IMR-90 (cell line): ENCODE measurements at regions not wholly inside any gene's neighbourhood (a gene's known extent, or its start where the extent isn't known, plus 50 kb on each side); places are given as distances from the start of the nearest gene placed in this dataset.

Experiments used
- ATAC-seq: fragments of 200-7000 bp; cut with Tn5 transposase; 2 replicates; pipeline ENCODE4 v1.9.1; 2020; ENCODE audit warnings: low read depth, mild to moderate bottlenecking, moderate library complexity
- BruUV-seq: library from RNA; stranded (reverse); fragments of 400-500 nt; replicated peaks from 2 replicates; lab custom pipeline; 2021; lab: Mats Ljungman, UMichigan
- CTCF ChIA-PET: fragments of 300-600 bp; formaldehyde crosslinking; extraction: SDS; loops from one replicate; lab custom pipeline; 2021; ENCODE audit warnings: antibody characterized with exemption; lab: Yijun Ruan, JAX
- POLR2A ChIA-PET: fragments of 300-600 bp; sonication (Branson Sonifier 250); formaldehyde crosslinking; loops from one replicate; lab custom pipeline; 2022; ENCODE audit warnings: antibody characterized with exemption; ENCODE audit not compliant: unreplicated experiment; lab: Charles Lee
- DNase-seq: peaks from one replicate; pipeline ENCODE4 v3.0.0; 2013
- H2AFZ ChIP-seq: replicated peaks from 2 replicates; pipeline ENCODE3; 2013; ENCODE audit warnings: low read length, mild to moderate bottlenecking; ENCODE audit not compliant: poor library complexity
- H2AK5ac ChIP-seq: 2 replicates; pipeline ENCODE4 v1.6.1; 2013; ENCODE audit warnings: low read depth, low read length, inconsistent platforms
- H2AK9ac ChIP-seq: replicated peaks from 2 replicates; pipeline ENCODE3; 2013; ENCODE audit warnings: mild to moderate bottlenecking, low read depth, low read length, moderate library complexity; ENCODE audit not compliant: poor library complexity
- H2BK120ac ChIP-seq: 2 replicates; pipeline ENCODE4 v1.6.1; 2013; ENCODE audit warnings: low read depth, low read length, inconsistent platforms
- H2BK15ac ChIP-seq: 3 replicates; pipeline ENCODE4 v1.6.1; 2013; ENCODE audit warnings: low read depth, low read length, inconsistent platforms
- H2BK20ac ChIP-seq: 2 replicates; pipeline ENCODE4 v1.6.1; 2013; ENCODE audit warnings: low read depth, mild to moderate bottlenecking, inconsistent platforms, low read length, moderate library complexity
- H2BK5ac ChIP-seq: 2 replicates; pipeline ENCODE4 v1.6.1; 2013; ENCODE audit warnings: mild to moderate bottlenecking, low read depth, low read length, inconsistent platforms; ENCODE audit not compliant: poor library complexity, severe bottlenecking
- H3K14ac ChIP-seq: replicated peaks from 2 replicates; pipeline ENCODE4 v1.6.1; 2013; ENCODE audit warnings: low read depth, low read length, inconsistent platforms
- H3K18ac ChIP-seq: 2 replicates; pipeline ENCODE4 v1.6.1; 2013; ENCODE audit warnings: low read depth, low read length, control low read depth
- H3K23ac ChIP-seq: 2 replicates; pipeline ENCODE4 v1.6.1; 2013; ENCODE audit warnings: low read depth, low read length, inconsistent platforms
- H3K27ac ChIP-seq: 2 replicates; pipeline ENCODE4 v1.5.1; 2013; ENCODE audit warnings: mild to moderate bottlenecking, control low read depth, low read length; ENCODE audit not compliant: insufficient read depth
- H3K27me3 ChIP-seq: 2 replicates; pipeline ENCODE4 v1.6.1; 2013; ENCODE audit warnings: low read length; ENCODE audit not compliant: control insufficient read depth, insufficient read depth
- H3K36me3 ChIP-seq: 2 replicates; pipeline ENCODE4 v1.6.1; 2013; ENCODE audit warnings: low read length, mixed read lengths; ENCODE audit not compliant: control insufficient read depth, insufficient read depth
- H3K4ac ChIP-seq: 2 replicates; pipeline ENCODE4 v1.6.1; 2013; ENCODE audit warnings: low read depth, low read length, inconsistent platforms
- H3K4me1 ChIP-seq: 2 replicates; pipeline ENCODE4 v1.6.1; 2013; ENCODE audit warnings: low read length, mixed read lengths; ENCODE audit not compliant: control insufficient read depth, insufficient read depth
- H3K4me2 ChIP-seq: 2 replicates; pipeline ENCODE4 v1.6.1; 2013; ENCODE audit warnings: low read depth, mild to moderate bottlenecking, control low read depth, low read length, moderate library complexity
- H3K4me3 ChIP-seq: 2 replicates; pipeline ENCODE4 v1.5.1; 2013; ENCODE audit warnings: low read depth, mild to moderate bottlenecking, control low read depth, low read length, moderate library complexity; ENCODE audit not compliant: insufficient read depth
- H3K56ac ChIP-seq: 2 replicates; pipeline ENCODE4 v1.6.1; 2013; ENCODE audit warnings: low read length, inconsistent platforms; ENCODE audit not compliant: insufficient read depth; ENCODE audit errors: extremely low read depth
- H3K79me1 ChIP-seq, 2 experiments: 2 replicates each; pipeline ENCODE4 v1.6.1; 2013; ENCODE audit warnings: low read length in 2 of 2, inconsistent platforms in 1 of 2, low read depth in 1 of 2
- H3K9ac ChIP-seq: 2 replicates; pipeline ENCODE4 v1.6.1; 2013; ENCODE audit warnings: low read depth, low read length, control low read depth
- H3K9me1 ChIP-seq: 2 replicates; pipeline ENCODE4 v1.6.1; 2013; ENCODE audit warnings: low read length, inconsistent platforms; ENCODE audit not compliant: insufficient read depth
- H3K9me3 ChIP-seq: 2 replicates; pipeline ENCODE4 v1.6.1; 2013; ENCODE audit warnings: low read length; ENCODE audit not compliant: control insufficient read depth, insufficient read depth
- H4K20me1 ChIP-seq: 2 replicates; pipeline ENCODE4 v1.6.1; 2013; ENCODE audit warnings: low read length, inconsistent platforms; ENCODE audit not compliant: insufficient read depth
- H4K5ac ChIP-seq: 2 replicates; pipeline ENCODE4 v1.6.1; 2013; ENCODE audit warnings: mild to moderate bottlenecking, low read depth, low read length, control low read depth
- H4K8ac ChIP-seq, 2 experiments: 2 replicates each; pipeline ENCODE4 v1.6.1; 2013; ENCODE audit warnings: low read depth in 2 of 2, low read length in 2 of 2, control low read depth in 1 of 2, inconsistent platforms in 1 of 2
- H4K91ac ChIP-seq: 2 replicates; pipeline ENCODE4 v1.6.1; 2013; ENCODE audit warnings: low read depth, low read length, inconsistent platforms; ENCODE audit not compliant: insufficient read depth
- BHLHE40 ChIP-seq: fragments of 150-350 bp; IDR thresholded peaks from 2 replicates; pipeline ENCODE4 v1.6.1; 2016; ENCODE audit warnings: mild to moderate bottlenecking, low read depth, low read length
- CEBPB ChIP-seq: IDR thresholded peaks from 2 replicates; pipeline ENCODE4 v1.6.1; 2012; ENCODE audit warnings: low read depth, low read length, improper control_type of control experiment
- CHD1 ChIP-seq: IDR thresholded peaks from 2 replicates; pipeline ENCODE4 v1.6.1; 2012; ENCODE audit warnings: low read depth, low read length, improper control_type of control experiment
- CTCF ChIP-seq: conservative IDR thresholded peaks from 2 replicates; pipeline ENCODE4 v1.5.1; 2012; ENCODE audit warnings: mild to moderate bottlenecking, low read depth, low read length, improper control_type of control experiment
- FOS ChIP-seq: fragments of 150-350 bp; IDR thresholded peaks from 2 replicates; pipeline ENCODE4 v1.6.1; 2016; ENCODE audit warnings: low read depth, low read length
- MAFK ChIP-seq: IDR thresholded peaks from 2 replicates; pipeline ENCODE4 v1.6.1; 2012; ENCODE audit warnings: low read depth, low read length, improper control_type of control experiment
- MXI1 ChIP-seq: IDR thresholded peaks from 2 replicates; pipeline ENCODE4 v1.6.1; 2012; ENCODE audit warnings: low read depth, mild to moderate bottlenecking, low read length, moderate library complexity, borderline replicate concordance
- NFE2L2 ChIP-seq: fragments of 150-350 bp; IDR thresholded peaks from 2 replicates; pipeline ENCODE4 v1.6.1; 2016; ENCODE audit warnings: low read depth, mild to moderate bottlenecking, low read length
- RAD21 ChIP-seq: IDR thresholded peaks from 2 replicates; pipeline ENCODE4 v1.6.1; 2012; ENCODE audit warnings: low read length, improper control_type of control experiment
- RCOR1 ChIP-seq: IDR thresholded peaks from 2 replicates; pipeline ENCODE4 v1.6.1; 2012; ENCODE audit warnings: mild to moderate bottlenecking, low read length, improper control_type of control experiment; ENCODE audit not compliant: insufficient replicate concordance
- RFX5 ChIP-seq: IDR thresholded peaks from 2 replicates; pipeline ENCODE4 v1.8.0; 2012; ENCODE audit warnings: low read depth, mild to moderate bottlenecking, low read length, moderate library complexity
- SMC3 ChIP-seq: fragments of 150-350 bp; IDR thresholded peaks from 2 replicates; pipeline ENCODE4 v1.6.1; 2016; ENCODE audit warnings: low read depth, mild to moderate bottlenecking, antibody characterized with exemption, low read length, moderate library complexity
- USF2 ChIP-seq: fragments of 150-350 bp; IDR thresholded peaks from 2 replicates; pipeline ENCODE4 v1.6.1; 2017; ENCODE audit warnings: mild to moderate bottlenecking, antibody characterized with exemption, low read length, low read depth
- WGBS, 2 experiments: methylation state at CpG; one replicate each; pipeline versions ENCODE4 v1.1.5 to v1.1.7; 2013; ENCODE audit warnings: missing lambda C conversion rate in 2 of 2; ENCODE audit not compliant: insufficient read length in 1 of 2; ENCODE audit errors: extremely low coverage in 2 of 2; 5-methylcytosine and 5-hydroxymethylcytosine counted together
- dilution Hi-C: fragments of 300-500 bp; cut with HindIII; formaldehyde crosslinking; loops from one replicate; pipeline ENCODE4 v1.14.3; 2018; ENCODE audit warnings: low sequenced_read_pairs; ENCODE audit not compliant: unreplicated experiment
- in situ Hi-C: fragments of 300-500 bp; cut with MboI; formaldehyde crosslinking; loops from 3 replicates; pipeline ENCODE4 v1.14.3; 2019; ENCODE audit warnings: low sequenced_read_pairs, inconsistent platforms, mixed read lengths
- intact Hi-C: fragments of 100-400 bp; cut with micrococcal nuclease; formaldehyde crosslinking; loops from 2 replicates; pipeline ENCODE4 v1.10.0; 2022

GRCh38 chr5:92662741-92663140 lies 918.3 kb downstream of the NR2F1-AS1 start:
- H3K4me1 ChIP-seq, result no peaks in the 10 kb centered on the region
- dilution Hi-C loops (no loop called here), intact Hi-C loops (no loop called here), in situ Hi-C loops (no loop called here)
- no peak overlapping the region for H3K18ac ChIP-seq
- TF ChIP-seq RFX5, result no peak
- TF ChIP-seq BHLHE40, result no peak
- no peak for TF ChIP-seq FOS
- TF ChIP-seq CEBPB, result no peak
- TF ChIP-seq USF2, result no peak
- no peak for TF ChIP-seq SMC3
- TF ChIP-seq NFE2L2, result no peak
- TF ChIP-seq RCOR1, result no peak
- TF ChIP-seq RAD21, result no peak
- no peak for TF ChIP-seq CTCF
- TF ChIP-seq MAFK, result no peak
- no peak for TF ChIP-seq CHD1
- TF ChIP-seq MXI1, result no peak
- H2BK5ac ChIP-seq, result no peak overlapping the region
- WGBS, 2 experiments, result 14% methylated on average over 1 of the region's 3 CpGs; no CpG with 5 or more reads in 1 of the 2 experiments
- no peak overlapping the region for H4K91ac ChIP-seq
- H2AK9ac ChIP-seq, result no peak overlapping the region
- H2AFZ ChIP-seq, result no peak overlapping the region
- H3K4me3 ChIP-seq, result no peak overlapping the region
- no TSS peak for BruUV-seq
- no peak overlapping the region for H2BK120ac ChIP-seq
- H3K56ac ChIP-seq, result no peak overlapping the region
- H3K9me1 ChIP-seq, result no peaks in the 10 kb centered on the region
- H4K8ac ChIP-seq, result no peak overlapping the region
- H3K4ac ChIP-seq, result no peak overlapping the region
- DNase-seq (no peak), ATAC-seq (no peak)
- H3K9ac ChIP-seq, result no peak overlapping the region
- no peak overlapping the region for H3K27ac ChIP-seq
- H4K20me1 ChIP-seq, result no peaks in the 10 kb centered on the region
- H3K36me3 ChIP-seq, result no peaks in the 10 kb centered on the region
- ChIA-PET CTCF (no interaction called here), POLR2A (interaction anchor here (0.7 kb wide), 1 partner anchor 88 kb away, joined by 3 read pairs; no protein-coding TSS in a partner anchor)
- H3K9me3 ChIP-seq, result no peaks in the 10 kb centered on the region
- H3K79me1 ChIP-seq, result no peaks in the 10 kb centered on the region
- no peak overlapping the region for H2BK20ac ChIP-seq
- H3K23ac ChIP-seq, result no peak overlapping the region
- H4K5ac ChIP-seq, result no peak overlapping the region
- H3K27me3 ChIP-seq, result no peaks in the 10 kb centered on the region
- no peak overlapping the region for H3K14ac ChIP-seq
- no peak overlapping the region for H2BK15ac ChIP-seq
- no peak overlapping the region for H2AK5ac ChIP-seq
- no peak overlapping the region for H3K4me2 ChIP-seq
